ENCODE measurements at regions not wholly inside any gene's neighbourhood (a gene's known extent, or its start where the extent isn't known, plus 50 kb on each side); places are given as distances from the start of the nearest gene placed in this dataset.

GRCh38 chr21:28683982-28684752 is 308.5 kb downstream of the LTN1 start:
- TF ChIP-seq CTCF (IDR thresholded peaks at IDR 0.05; ENCODE audit: insufficient read depth, low read length, poor library complexity, severe bottlenecking) (no peak), EZH2phosphoT487 (conservative IDR thresholded peaks at IDR 0.05; ENCODE audit: low read length) (no peak)
